ENCODE measurements at regions not wholly inside any gene's neighbourhood (a gene's known extent, or its start where the extent isn't known, plus 50 kb on each side); places are given as distances from the start of the nearest gene placed in this dataset.
A peak's percentile ranks its signal among the peaks of the same experiment; 100 is the strongest.
"Not testable (repeated sequence)": the region's sequence is repeated elsewhere in the genome, so short reads cannot be mapped to it uniquely, and the experiment has no call there.

DNA sequence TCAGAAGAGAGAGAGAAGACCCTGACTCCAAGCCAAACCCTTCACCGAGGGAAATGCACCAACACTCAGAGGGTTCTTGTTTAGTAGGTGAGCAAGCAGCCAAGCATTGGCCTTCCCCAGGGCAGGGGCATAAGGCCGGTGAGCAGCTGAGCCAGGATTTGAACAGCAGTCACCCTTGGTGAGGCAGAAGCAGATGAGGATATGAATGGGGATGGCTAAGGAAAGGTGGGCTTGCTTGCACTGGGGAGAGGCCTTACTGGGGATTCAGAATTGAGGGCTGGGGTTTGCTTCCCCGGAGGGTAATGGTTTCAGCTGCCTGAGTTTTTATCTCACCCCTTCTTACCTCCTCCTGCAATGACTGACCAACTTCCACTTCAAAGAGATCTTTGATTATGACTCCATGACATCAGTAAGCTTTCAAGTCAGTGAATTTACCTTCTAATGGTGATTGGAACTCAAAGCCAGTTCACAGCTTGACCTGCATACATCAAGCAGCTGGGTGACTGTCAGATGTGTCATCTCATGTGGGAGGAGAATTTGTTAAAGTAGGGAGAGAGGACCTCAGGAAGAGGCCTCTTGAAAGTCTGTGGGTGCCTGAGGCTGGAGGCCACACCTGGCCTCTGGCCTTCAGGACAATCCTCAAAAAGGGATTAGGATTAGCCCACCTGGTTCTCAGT lies 114.5 kb upstream of the PLGLB2 start:
- POLR2A ChIA-PET; H3K27ac Mint-ChIP-seq; CTCF ChIA-PET; H3K27me3 Mint-ChIP-seq (ENCODE audit: low read depth); DNase-seq; H3K9me3 Mint-ChIP-seq (ENCODE audit: insufficient read depth); H3K4me3 Mint-ChIP-seq; H3K36me3 Mint-ChIP-seq (ENCODE audit: low read depth): not testable (repeated sequence)
- peaks cover 17% of the 10 kb centered on the region for H3K4me1 Mint-ChIP-seq (ENCODE audit: low read depth)
- ATAC-seq, result peak; percentile 28

DNA sequence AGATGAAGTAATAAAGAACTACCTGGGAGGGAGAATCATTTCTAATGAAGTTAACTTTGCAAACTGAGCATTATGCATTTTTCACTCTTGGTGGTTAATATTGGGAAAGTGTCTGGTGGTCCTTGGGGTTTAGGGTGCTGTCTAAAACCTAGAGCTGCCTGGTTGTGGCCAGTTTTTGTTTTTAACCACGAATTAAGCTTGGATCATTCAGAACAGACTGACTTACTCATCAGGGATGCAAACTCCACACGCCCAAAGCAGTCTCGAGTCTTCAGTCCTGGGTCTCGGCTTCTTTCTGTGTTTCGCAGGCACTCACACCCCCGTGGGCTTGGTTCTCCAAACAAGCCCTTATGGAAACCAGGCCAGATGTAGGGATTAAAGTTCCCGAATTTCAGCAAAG lies 113.8 kb upstream of the PLGLB2 start:
- H3K27me3 Mint-ChIP-seq (ENCODE audit: low read depth); H3K4me3 Mint-ChIP-seq; DNase-seq; H3K36me3 Mint-ChIP-seq (ENCODE audit: low read depth); POLR2A ChIA-PET; CTCF ChIA-PET; H3K9me3 Mint-ChIP-seq (ENCODE audit: insufficient read depth); ATAC-seq: not testable (repeated sequence)
- peaks cover 17% of the 10 kb centered on the region for H3K4me1 Mint-ChIP-seq (ENCODE audit: low read depth)
- peak overlapping the region; percentile 68 for H3K27ac Mint-ChIP-seq

DNA sequence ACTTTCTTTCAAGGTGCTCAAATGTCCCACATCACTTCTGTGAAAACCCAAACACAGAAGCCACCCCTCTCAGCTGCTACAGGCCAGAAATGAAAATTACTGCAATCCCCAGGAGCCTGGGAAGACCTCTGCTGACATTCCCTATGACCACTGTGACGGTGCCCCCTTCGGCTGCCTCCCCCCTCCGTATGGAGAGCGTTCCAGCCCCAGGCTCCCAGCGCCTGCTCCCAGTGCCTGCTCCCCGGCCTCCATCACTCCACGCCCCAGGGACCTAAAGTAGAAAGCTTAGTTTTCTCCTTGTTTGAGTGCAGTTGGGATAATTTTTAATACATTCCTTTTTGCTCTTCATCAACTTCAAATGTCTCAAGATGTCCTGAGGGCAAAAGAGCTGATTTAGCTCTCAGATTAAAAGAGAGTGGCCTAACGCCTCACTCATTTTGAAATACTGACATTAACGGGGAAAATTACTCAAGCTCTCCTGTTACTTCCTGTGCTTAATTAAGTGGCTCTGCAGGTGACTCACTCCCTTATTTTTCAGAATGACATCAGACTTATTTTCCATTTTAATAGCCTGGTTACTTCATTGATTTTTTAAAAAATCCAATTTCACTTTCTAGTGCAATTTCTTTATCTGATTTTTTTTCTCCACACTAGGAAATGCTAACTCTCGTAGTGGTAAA lies 112.8 kb upstream of the PLGLB2 start:
- Mint-ChIP-seq H3K4me1 (ENCODE audit: low read depth) (peaks cover 17% of the 10 kb centered on the region), H3K27ac (peak overlapping the region; percentile 52)
- H3K9me3 Mint-ChIP-seq (ENCODE audit: insufficient read depth); H3K27me3 Mint-ChIP-seq (ENCODE audit: low read depth); H3K4me3 Mint-ChIP-seq; DNase-seq; POLR2A ChIA-PET; H3K36me3 Mint-ChIP-seq (ENCODE audit: low read depth); CTCF ChIA-PET: not testable (repeated sequence)
- ATAC-seq, result peak; percentile 48

DNA sequence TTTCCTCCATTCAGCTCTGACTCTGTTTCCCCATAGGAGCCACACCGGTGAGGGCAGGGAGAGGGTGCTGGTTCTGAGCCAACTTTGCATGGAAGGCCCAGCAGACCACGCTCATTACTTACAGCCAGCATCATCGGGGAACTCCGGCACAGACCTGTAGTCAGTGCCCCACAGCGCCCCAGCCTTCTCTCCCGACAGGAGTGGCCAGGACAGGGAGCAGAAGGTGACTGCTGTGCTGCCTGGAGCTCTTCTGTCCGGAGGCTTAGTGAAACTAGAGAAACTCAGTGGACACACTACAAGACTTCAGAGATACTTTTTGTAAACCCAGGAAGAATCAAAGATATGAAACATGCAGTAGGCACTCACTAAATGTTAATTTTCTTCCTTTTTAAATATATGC lies 111.6 kb upstream of the PLGLB2 start:
- DNase-seq; ATAC-seq; CTCF ChIA-PET; H3K36me3 Mint-ChIP-seq (ENCODE audit: low read depth); H3K9me3 Mint-ChIP-seq (ENCODE audit: insufficient read depth); POLR2A ChIA-PET; H3K27ac Mint-ChIP-seq; H3K4me3 Mint-ChIP-seq; H3K27me3 Mint-ChIP-seq (ENCODE audit: low read depth): not testable (repeated sequence)
- H3K4me1 Mint-ChIP-seq (ENCODE audit: low read depth), result peaks cover 16% of the 10 kb centered on the region

DNA sequence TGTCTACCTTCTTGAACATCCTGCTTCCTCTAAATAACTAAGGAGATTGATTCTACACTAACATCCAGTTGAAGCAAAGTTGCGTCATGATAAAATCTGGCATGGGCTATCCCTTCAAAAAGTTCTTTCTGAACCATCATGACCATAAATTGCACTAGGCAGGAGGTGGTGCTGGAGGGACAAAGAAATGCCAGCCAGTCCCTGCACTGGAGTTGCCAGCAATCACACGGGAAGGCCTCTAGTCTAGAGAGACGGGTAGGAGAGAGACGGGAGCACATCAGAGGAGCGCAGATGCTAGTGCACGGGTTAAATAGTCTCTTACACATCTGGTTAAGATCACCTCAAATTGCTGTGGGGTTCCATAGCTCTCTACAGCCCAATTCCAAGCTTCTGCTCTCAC lies 111.2 kb upstream of the PLGLB2 start:
- ATAC-seq; CTCF ChIA-PET; H3K27ac Mint-ChIP-seq; H3K27me3 Mint-ChIP-seq (ENCODE audit: low read depth); H3K9me3 Mint-ChIP-seq (ENCODE audit: insufficient read depth); H3K36me3 Mint-ChIP-seq (ENCODE audit: low read depth); H3K4me3 Mint-ChIP-seq; DNase-seq; POLR2A ChIA-PET: not testable (repeated sequence)
- H3K4me1 Mint-ChIP-seq (ENCODE audit: low read depth), result peaks cover 14% of the 10 kb centered on the region

DNA sequence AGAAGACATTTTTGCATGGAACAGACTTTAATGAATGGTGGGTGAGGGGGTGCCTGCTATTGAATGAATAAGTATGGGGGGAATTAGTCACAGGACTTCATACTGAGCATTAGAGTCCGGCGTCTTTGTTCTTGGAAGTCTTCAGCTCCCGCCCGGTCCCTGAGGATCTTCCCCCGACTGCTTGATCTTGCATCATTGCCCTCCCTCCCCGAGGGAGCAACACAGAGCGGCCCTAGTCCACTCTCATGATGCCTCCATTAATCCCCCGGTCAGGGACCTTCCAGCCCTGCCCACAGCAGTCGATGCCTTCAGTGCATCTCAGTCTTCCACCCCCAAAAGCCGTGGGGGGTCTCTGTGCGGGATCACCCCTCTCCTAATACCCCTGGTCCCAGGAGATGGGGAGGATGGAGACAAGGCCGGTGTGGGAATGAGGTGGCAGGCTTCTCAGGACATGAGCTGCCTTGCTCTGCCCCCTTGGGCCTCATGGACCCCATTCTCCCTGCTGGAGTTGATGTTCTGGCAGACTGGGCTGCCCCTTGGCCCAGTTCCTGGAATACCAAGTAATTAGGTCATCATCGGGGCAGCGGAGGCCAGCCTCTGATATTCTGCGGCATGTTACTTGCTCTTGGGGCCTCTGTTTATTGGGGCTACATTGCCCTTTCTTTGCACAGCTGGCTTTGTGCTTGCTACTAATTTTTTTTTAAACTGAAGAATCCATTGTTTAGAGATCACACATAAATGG lies 110.5 kb upstream of the PLGLB2 start:
- H3K4me1 Mint-ChIP-seq (ENCODE audit: low read depth), result peaks cover 14% of the 10 kb centered on the region
- H3K9me3 Mint-ChIP-seq (ENCODE audit: insufficient read depth); H3K4me3 Mint-ChIP-seq; ATAC-seq; H3K27me3 Mint-ChIP-seq (ENCODE audit: low read depth); H3K27ac Mint-ChIP-seq; CTCF ChIA-PET; H3K36me3 Mint-ChIP-seq (ENCODE audit: low read depth); DNase-seq; POLR2A ChIA-PET: not testable (repeated sequence)

DNA sequence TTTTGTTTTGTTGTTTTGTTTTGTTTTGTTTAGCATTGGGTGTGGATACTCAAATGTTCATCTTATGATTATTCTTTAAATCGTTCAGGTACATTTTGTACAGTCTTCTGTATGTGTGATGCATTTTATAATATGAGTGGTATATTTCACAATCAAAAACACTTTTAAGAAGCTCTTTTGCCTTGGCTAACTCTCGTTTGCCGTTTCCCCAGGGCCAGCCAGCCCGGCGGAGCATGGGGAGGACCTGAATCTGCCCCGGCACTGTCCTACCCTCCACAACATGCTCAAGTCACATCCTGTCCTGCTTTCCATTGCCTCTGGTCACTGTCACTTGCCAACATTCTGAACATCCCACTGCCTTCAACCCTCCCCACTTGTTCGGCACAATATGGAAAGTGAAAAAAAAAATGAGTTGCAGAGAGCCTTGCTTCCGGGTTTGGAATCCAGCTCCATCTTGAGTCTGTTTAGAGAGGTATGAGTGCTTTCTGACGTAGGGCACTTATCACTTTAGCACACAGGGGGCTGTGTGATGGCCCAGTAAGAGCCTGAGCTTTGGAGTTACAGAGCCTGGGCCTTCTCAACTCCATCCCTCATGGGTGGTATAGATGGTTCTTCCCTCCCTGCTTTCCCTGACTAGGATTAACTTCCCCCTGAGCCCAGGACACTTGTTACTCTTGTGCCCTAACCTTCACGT lies 109.6 kb upstream of the PLGLB2 start:
- DNase-seq; CTCF ChIA-PET; H3K27ac Mint-ChIP-seq; H3K36me3 Mint-ChIP-seq (ENCODE audit: low read depth); H3K4me3 Mint-ChIP-seq; POLR2A ChIA-PET; H3K9me3 Mint-ChIP-seq (ENCODE audit: insufficient read depth); H3K27me3 Mint-ChIP-seq (ENCODE audit: low read depth); ATAC-seq: not testable (repeated sequence)
- peaks cover 12% of the 10 kb centered on the region for H3K4me1 Mint-ChIP-seq (ENCODE audit: low read depth)

DNA sequence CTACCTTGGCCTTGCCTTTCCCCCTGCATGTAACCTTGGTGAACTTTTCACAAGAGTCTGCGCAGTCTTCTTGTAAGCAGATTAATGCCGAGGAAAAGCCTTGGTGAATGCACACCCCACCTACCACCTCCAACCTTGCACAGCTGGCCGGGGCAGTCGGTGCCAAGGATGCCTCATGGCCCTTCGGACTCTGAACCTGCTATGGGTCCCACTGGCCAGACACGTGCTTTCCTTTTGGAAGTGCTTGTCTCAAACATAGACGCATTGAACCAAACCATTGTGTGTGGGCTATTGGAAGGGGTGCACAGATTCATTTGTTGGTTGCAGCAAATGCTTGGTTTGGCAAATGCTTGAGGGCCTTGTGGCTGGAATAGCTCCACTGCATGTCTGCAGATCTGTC lies 109.0 kb upstream of the PLGLB2 start:
- DNase-seq; H3K4me3 Mint-ChIP-seq; H3K27me3 Mint-ChIP-seq (ENCODE audit: low read depth); ATAC-seq; H3K36me3 Mint-ChIP-seq (ENCODE audit: low read depth); POLR2A ChIA-PET; H3K4me1 Mint-ChIP-seq (ENCODE audit: low read depth); H3K9me3 Mint-ChIP-seq (ENCODE audit: insufficient read depth); H3K27ac Mint-ChIP-seq; CTCF ChIA-PET: not testable (repeated sequence)

DNA sequence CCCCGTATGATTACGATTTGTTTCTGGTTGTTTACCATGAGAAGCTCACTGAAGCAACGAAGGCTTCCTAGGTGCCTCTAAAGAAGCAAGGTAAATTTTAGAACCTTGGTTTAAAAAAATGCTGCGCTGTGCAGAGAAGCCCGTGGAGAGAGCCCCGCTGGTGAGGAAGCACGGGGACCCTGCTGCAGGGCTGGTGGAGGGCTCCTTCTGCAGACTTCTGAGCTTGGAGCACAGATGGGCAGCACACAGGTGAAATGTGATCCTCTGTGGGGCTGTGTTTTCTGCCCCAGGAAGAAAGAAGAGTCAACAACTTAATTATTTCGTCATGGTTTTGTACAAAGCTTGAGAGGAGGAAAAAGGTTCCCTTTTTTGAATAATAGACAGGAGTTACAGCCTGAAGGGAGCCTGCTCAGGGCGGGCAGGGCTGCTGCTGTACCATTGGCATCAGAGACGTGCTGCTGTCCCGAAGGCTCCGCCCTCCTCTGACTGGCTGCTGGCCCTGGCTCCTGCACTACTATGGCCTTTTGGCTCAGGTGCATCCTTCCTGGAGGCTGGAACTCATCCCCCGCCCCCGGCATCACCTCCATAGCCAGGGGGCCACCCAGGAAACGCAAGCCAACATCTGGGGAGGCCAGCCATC lies 108.0 kb upstream of the PLGLB2 start:
- DNase-seq; H3K36me3 Mint-ChIP-seq (ENCODE audit: low read depth); H3K9me3 Mint-ChIP-seq (ENCODE audit: insufficient read depth); H3K27me3 Mint-ChIP-seq (ENCODE audit: low read depth); H3K4me3 Mint-ChIP-seq; CTCF ChIA-PET; POLR2A ChIA-PET; ATAC-seq; H3K27ac Mint-ChIP-seq; H3K4me1 Mint-ChIP-seq (ENCODE audit: low read depth): not testable (repeated sequence)

DNA sequence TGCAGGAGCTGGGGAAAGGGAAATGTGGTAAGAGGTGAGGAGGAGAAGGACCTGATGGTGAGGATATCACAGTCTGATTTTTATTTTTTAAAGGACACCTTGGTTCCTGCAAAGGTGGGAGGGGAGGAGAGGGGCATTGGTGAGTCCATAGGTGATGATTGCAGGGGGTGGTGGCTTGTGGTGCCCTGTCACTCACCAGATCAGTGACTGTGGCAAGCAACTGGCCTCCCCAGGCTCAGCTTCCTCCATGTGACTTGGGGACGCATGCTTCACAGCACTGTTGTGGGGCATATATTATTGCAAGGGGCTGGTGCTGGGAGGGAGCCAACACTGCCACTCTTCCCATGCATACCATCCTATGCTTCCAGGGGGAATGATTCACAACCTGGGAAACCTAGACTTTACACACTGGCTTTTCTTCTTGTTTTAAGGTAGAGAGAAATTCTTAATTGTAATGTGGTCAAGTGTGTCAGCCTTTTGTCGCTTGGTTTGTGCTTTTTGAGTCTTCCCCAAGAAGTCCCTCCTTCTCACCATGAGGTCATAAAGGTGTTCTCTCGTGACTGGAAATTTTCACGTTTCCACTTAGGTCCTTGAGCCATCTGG lies 106.8 kb upstream of the PLGLB2 start:
- DNase-seq; H3K9me3 Mint-ChIP-seq (ENCODE audit: insufficient read depth); H3K27ac Mint-ChIP-seq; H3K36me3 Mint-ChIP-seq (ENCODE audit: low read depth); CTCF ChIA-PET; H3K27me3 Mint-ChIP-seq (ENCODE audit: low read depth); H3K4me1 Mint-ChIP-seq (ENCODE audit: low read depth); POLR2A ChIA-PET; H3K4me3 Mint-ChIP-seq; ATAC-seq: not testable (repeated sequence)

DNA sequence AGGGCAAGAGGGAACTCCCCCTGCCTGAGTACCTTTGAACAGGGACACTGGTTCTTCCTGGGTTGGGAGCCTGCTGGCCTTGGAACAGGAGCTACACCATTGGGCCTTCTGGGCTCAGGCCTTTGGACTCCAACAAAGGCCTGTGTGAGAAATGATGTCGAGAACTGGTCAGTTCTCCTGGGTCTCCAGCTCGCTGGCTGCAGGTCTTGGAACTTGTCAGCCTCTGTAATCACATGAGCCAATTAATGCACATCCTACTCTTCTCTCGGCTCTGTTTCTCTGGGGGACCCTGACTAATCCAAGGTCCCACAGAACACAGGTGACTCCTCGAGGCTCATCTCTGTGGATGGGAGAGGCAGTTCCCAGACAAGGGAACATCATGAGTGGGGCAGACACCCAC lies 104.7 kb upstream of the PLGLB2 start:
- ATAC-seq; H3K9me3 Mint-ChIP-seq (ENCODE audit: insufficient read depth); H3K27me3 Mint-ChIP-seq (ENCODE audit: low read depth); H3K36me3 Mint-ChIP-seq (ENCODE audit: low read depth); CTCF ChIA-PET; DNase-seq; POLR2A ChIA-PET; H3K27ac Mint-ChIP-seq; H3K4me3 Mint-ChIP-seq; H3K4me1 Mint-ChIP-seq (ENCODE audit: low read depth): not testable (repeated sequence)
